ENCODE measurements at regions not wholly inside any gene's neighbourhood (a gene's known extent, or its start where the extent isn't known, plus 50 kb on each side); places are given as distances from the start of the nearest gene placed in this dataset.

GRCh38 chr11:114876234-114876633 is 197.9 kb downstream of the NXPE2 start:
- no peak for DNase-seq

GRCh38 chr11:114877976-114878375 is 199.6 kb downstream of the NXPE2 start:
- no peak for DNase-seq

- no peak for DNase-seq
Observed at GRCh38 chr11:114880442-114880841, 202.1 kb downstream of the NXPE2 start.

- DNase-seq: no peak
Observed at GRCh38 chr11:114883472-114883871, 205.1 kb downstream of the NXPE2 start.

- DNase-seq: no peak
Observed at GRCh38 chr11:114886644-114887265, 208.4 kb downstream of the NXPE2 start.

- DNase-seq: no peak
Observed at GRCh38 chr11:114889594-114890011, 211.3 kb downstream of the NXPE2 start.

- DNase-seq: no peak
Observed at GRCh38 chr11:114890038-114890437, 211.7 kb downstream of the NXPE2 start.

- DNase-seq: no peak
Observed at GRCh38 chr11:114891911-114892310, 213.6 kb downstream of the NXPE2 start.

GRCh38 chr11:114892381-114893197 is 214.3 kb downstream of the NXPE2 start:
- no peak for DNase-seq

- DNase-seq: no peak
Observed at GRCh38 chr11:114893329-114893728, 215.0 kb downstream of the NXPE2 start.

GRCh38 chr11:114896594-114896993 is 218.3 kb downstream of the NXPE2 start:
- no peak for DNase-seq

GRCh38 chr11:114909866-114910265 is 231.5 kb downstream of the NXPE2 start:
- no peak for DNase-seq

GRCh38 chr11:114912826-114913225 is 234.5 kb downstream of the NXPE2 start:
- DNase-seq: no peak

GRCh38 chr11:114914231-114915005 is 236.1 kb downstream of the NXPE2 start:
- DNase-seq: no peak

GRCh38 chr11:114915871-114916805 is 237.8 kb downstream of the NXPE2 start:
- no peak for DNase-seq

GRCh38 chr11:114918286-114918685 is 240.0 kb downstream of the NXPE2 start:
- DNase-seq: no peak

- DNase-seq: no peak
Observed at GRCh38 chr11:114921697-114922096, 243.4 kb downstream of the NXPE2 start.

- DNase-seq: no peak
Observed at GRCh38 chr11:114924042-114924441, 245.7 kb downstream of the NXPE2 start.

- DNase-seq: no peak
Observed at GRCh38 chr11:114925591-114925990, 247.3 kb downstream of the NXPE2 start.

- no peak for DNase-seq
Observed at GRCh38 chr11:114928260-114928870, 250.0 kb downstream of the NXPE2 start.

Data from muscle of arm (tissue), 1 donor.